GM19239 (cell line): ENCODE measurements at regions not wholly inside any gene's neighbourhood (a gene's known extent, or its start where the extent isn't known, plus 50 kb on each side); places are given as distances from the start of the nearest gene placed in this dataset.

Experiments
- DNase-seq: peaks from one replicate; pipeline ENCODE4 v3.0.0; 2011; ENCODE audit warnings: low spot score; ENCODE audit not compliant: insufficient read length
- FAIRE-seq: peaks from 2 replicates; lab custom pipeline; 2011; peaks lifted over from hg19 to GRCh38; lab: Jason Lieb, UNC

DNA sequence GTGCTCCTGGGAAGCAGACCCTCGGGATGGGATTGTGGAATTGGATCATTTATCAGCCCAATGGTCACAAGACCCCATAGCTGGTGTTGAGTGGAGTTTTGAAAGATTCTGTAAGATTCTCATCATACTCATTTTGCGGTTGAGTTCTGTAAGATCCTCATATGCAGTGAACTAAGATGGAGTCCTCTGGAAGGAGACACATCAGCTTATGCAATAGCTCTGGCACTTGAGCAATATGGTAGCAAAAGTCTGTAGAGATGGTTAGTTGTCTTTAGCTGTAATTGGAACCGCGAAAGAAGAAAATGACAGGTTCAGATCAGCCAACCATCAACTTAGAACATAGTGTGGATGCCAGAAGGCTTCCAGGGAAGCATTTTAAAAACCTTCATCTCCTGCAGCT is 184.5 kb upstream of the TSC22D2 start:
- FAIRE-seq (no peak), DNase-seq (no peak)

DNA sequence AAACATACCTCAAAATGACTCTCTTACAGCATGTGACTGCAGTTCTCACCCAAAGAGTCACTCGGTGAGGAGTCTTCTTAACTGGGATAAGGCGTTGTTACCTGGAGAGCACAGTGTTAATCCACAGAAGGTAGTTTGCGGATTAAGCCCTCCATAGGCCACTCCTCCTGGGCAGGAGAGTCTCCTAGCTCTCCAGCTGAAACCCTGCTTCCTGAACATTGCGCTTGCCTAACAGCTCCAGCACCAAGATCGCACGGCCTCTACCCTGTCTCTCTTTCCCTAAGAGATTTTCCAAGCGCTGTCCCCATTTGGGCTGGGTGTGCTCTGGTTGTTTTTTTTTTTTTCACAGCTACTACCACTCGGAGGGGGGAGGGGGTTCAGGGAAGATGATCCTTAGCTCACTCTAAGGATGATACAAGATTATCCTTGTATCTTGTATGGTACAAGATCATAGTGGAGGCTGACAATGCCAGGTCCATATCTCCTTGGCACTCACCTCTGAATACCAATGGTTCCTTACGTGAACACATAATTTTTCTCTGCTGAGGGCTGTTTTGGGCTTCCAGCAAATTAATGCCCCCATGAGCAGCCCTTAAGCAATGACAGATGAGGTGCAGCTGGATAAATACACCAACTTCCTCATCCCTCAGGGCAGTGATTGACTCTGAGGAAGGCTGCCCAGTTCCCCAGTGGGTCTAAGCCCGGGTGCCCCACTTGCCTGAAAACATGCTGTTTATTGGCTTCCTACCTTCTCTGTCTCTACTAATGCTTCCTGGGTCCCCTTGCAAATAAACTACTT is 185.2 kb upstream of the TSC22D2 start:
- FAIRE-seq (no peak), DNase-seq (no peak)

DNA sequence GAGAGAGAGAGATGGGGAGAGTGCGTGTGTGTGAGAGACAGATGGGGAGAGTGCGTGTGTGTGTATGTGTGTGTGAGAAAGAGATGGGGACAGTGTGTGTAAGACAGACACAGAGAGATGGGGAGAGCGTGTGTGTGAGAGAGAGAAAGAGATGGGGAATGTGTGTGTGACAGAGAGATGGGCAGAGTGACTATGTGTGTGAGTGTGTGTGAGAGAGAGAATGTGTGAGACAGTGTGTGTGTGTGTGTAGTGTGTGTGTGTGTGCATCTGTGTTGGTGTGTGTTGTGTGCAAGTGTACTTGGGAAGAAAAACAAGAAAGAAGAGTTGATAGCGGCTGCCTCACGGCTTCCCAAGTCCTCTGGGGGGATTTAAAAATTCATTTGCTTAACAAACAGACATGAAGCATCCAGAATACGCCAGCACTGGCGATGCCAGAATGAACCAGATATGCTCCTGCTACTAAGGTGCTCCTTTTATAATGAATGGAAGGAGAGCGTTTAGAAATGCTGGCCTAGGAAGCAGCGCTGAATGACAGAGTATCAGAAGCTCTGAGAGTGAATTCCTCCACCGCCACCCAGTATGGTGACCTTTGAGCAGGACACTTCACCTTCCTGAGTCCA is 186.1 kb upstream of the TSC22D2 start:
- FAIRE-seq (no peak), DNase-seq (no peak)

- FAIRE-seq (no peak), DNase-seq (no peak)
Observed at GRCh38 chr3:150220799-150221198, 187.3 kb upstream of the TSC22D2 start.

GRCh38 chr3:150220041-150220440 is 188.1 kb upstream of the TSC22D2 start:
- DNase-seq = no peak
- FAIRE-seq = no peak

- DNase-seq (no peak), FAIRE-seq (no peak)
Observed at GRCh38 chr3:150218841-150219240, 189.3 kb upstream of the TSC22D2 start.

DNA sequence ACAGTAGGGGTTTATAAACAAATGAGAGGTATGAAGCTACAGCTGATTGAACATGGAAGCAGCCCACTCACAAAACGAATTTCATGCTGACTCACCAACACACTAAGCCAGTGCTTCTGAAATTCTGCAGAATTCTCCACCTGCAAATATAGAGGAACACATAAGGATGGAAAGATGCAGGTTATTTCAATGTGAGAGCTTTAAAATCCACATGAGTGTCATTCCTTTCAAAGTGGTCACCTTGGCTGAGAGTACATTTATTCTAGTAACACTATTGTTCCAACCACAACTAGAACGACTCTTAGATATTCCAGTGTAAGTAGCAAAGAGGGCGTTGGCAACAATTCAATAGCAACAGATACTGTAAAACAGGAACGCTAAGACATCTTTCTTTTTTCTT is 189.9 kb upstream of the TSC22D2 start:
- FAIRE-seq (no peak), DNase-seq (no peak)

- FAIRE-seq (no peak), DNase-seq (no peak)
Observed at GRCh38 chr3:150217691-150218090, 190.4 kb upstream of the TSC22D2 start.

DNA sequence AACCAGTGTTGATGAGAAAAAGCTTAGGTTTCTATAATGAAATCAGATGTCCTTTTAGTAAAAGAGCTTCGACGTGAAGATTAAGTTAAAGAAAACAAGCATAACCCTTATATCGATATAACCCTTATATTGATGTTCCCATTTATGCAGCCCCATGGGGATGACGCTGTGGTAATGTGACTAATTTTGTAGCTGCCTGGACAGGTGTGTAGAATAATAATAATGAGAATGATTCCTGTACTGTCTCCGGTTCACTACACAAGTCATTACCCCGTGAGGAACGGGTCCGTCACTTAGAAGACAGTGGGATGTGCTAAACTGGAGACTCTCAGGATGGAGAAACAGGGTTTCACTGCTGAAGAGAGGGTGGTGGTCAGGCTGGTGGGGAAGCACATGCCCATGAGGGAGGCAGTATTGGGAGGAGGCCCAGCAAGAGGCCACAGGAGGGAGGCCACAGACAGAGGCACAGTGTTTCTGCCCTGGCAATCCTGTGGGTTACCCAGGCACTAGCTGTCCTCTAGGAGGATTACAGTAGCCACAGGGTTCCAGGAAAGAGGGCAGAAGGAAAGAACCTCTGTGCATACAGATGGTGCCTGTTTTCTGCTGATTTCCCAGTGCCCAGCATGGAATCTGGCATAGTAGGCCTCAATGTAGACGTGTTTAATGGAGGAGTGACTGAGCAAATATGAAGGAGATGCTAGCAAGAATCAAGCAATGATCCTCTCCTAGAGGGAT is 191.1 kb upstream of the TSC22D2 start:
- DNase-seq (no peak), FAIRE-seq (no peak)

DNA sequence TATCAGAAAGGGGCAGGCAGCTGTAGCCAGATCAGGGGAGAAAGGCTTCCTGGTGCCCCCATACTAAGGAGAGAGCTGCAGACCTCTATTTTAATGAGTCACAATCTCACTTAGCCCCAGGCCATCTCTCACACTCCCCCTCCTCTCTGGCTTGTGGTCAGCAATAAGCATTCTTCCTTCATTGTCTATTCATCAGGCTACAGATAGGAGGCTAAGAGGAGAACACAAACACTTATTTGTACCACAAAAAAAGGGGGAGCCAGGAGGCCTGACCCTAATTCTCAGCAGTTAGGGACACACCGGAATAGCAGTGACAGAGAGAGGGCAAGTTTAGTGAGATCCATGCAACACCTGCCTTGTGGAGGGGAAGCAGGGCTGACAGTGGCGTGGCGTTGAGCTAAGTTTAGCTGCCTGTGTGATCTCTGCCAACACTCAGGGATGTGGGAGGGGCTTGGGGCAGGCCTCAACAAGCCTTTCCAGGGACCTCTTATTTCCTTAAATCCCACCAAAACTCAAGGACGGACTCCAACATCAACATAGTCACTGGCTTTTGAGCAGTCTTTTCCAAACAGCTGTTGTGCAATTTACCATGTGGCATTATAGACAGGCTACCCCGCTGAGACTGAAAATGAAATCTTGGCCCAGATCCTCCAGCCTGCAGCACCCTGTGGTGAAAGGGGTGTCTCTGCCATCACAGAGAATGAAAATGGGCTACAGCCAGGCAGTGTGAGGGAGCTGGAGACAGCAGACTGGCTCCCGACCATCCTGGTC is 191.9 kb upstream of the TSC22D2 start:
- DNase-seq (no peak), FAIRE-seq (no peak)

GRCh38 chr3:150215616-150216015 is 192.5 kb upstream of the TSC22D2 start:
- DNase-seq (no peak), FAIRE-seq (no peak)

DNA sequence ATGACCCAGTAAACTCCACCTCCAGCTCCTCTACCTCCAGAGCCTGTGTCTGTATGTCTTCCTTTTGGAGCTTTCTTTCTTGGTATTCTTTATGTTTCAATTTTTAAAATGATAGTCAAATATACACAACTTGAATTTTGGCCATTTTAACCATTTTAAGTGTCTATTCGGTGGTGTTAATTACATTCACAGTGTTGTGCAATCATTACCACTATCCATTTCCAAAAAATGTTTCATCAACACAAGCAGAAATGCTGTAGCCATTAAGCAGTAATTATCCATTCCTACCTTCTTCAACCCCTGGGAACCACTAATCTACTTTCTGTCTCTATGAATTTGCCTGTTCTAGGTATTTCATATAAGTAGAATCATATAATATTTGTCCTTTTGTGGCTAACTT is 194.5 kb upstream of the TSC22D2 start:
- FAIRE-seq (no peak), DNase-seq (no peak)

DNA sequence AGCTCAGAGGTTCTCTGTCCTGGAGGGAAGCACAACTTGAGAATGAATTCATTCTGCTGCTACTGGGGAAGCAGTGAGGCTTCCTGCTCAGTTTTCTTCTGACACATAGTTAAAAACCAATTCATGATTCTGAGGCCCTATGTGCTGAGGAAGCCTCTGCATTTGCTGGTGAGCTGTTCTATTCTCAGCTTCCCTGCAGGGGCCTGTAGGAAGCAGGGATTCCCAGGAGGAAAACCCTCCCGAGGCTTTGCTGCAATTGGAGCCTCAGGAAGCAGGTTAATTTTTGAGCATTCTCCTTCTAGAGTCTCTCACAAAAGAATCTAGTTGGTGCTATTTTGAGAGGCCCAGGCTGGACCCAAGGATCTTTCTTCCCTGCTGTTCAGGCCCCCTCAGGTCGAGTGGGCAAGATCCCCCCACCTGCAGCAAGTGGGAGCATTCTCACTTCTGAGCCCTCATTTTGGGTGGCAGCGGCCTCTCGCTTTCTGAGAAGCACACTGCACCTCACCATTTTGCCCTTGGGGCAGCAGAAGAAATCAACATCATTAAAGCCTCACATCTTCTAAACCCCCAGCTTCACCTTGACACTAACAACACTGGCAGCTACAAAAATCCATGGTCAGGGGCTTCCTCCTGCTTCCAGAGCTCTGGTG is 197.5 kb upstream of the TSC22D2 start:
- DNase-seq = no peak
- no peak for FAIRE-seq

GRCh38 chr3:150203273-150203672 is 204.8 kb upstream of the TSC22D2 start:
- DNase-seq (no peak), FAIRE-seq (no peak)

DNA sequence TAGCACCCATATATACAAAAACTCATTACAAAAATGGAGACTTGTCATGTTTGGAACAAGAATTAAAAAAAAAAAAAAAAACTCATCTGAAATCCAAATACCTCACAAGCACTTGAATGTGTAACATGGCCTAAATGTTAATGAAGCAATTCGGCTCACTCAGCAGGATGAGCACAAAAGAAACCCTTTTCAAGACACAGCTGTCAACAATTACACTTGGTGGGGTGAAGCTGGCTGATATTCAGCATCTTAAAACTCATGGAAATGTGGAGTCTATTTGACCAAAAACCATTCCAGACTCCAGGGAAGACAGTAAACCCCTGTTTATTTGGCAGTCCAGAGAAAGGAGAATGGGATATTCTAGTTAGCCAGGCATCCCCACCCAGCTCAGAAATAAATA is 205.4 kb upstream of the TSC22D2 start:
- DNase-seq (no peak), FAIRE-seq (no peak)

GRCh38 chr3:150194957-150195356 is 213.1 kb upstream of the TSC22D2 start:
- FAIRE-seq (no peak), DNase-seq (no peak)

- DNase-seq (no peak), FAIRE-seq (no peak)
Observed at GRCh38 chr3:150194513-150194912, 213.6 kb upstream of the TSC22D2 start.

DNA sequence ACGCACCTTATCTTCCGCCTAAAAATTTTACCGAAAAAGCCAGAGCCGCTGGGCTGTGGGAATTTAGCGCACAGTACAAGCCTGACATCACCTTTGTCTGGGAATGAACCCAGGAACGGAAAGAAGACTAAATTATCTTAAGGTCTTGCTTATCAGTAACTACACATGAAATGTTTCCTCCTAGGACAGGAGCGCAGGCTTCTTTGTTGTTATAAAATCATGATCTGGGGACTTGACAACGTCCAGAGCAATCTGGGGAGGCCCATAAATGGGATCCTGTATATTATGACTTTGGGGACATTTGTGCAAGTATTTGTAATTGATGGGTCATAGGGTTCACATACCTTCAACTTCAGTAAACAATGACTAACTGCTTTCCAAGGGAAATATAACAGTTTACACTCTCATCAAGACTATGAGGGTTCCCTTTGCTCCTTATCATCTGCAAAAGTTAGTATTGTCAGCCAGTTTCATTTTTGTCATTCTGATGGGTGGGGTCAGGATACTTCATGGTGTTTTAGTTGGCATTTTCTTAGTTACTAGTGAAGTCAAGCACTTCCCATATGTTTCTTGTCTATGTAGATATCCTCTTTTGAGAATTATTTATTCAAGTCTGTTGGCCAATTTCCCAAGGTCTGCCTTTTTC is 213.9 kb upstream of the PFN2 start:
- DNase-seq = no peak
- no peak for FAIRE-seq

DNA sequence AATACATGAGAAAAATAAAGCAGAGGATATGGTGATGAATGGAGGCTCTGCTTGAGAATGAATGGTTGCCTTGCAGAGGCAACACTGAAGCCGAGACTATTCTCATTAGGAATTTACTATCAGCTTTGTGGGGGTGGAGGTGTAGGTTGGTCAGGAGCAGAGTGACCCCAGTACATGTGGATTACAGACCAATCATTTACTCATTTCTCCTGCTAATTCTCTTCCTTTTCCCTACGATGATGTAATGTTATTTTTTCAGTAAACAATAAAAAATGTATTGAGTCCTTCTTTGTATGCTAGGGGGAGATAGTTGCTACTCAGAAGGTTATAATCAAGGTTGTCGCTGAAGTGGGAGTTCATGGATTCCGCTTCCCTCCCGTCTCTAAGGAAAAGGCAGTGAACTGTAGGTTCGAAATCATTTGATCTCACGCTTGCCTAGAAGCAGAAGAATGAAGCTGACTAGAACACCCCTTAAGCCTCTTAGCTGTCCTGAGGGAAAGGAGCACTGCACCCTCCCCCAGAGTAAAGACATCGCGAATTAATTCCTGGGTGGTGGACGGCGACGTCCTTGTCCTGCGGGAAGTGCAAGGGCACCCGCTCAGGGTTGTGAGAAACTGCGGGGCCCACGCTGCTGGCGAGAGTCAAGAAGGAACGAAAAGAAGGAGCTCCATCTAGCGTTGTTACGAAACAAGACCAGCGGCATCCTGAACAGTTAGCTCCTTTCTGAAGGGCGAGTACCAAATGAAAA is 213.2 kb upstream of the PFN2 start:
- FAIRE-seq = peak; percentile 94

More for the DNA sequence above, 213.2 kb upstream of the PFN2 start:
- peak; percentile 24 for DNase-seq
